ENCODE measurements at regions not wholly inside any gene's neighbourhood (a gene's known extent, or its start where the extent isn't known, plus 50 kb on each side); places are given as distances from the start of the nearest gene placed in this dataset.

GRCh38 chrX:140180585-140180984, 215.3 kb upstream of the CXorf66 start:
- no peak for DNase-seq (ENCODE audit: low spot score)
- no peak for TF ChIP-seq CTCF (IDR thresholded peaks at IDR 0.05; ENCODE audit: extremely low read depth, insufficient read depth, missing control alignments)
- in situ Hi-C loops (cut with MboI; ENCODE audit: low pct_unique_long_range_greater_than_20kb, low sequenced_read_pairs, unreplicated experiment), result no loop called here

DNA sequence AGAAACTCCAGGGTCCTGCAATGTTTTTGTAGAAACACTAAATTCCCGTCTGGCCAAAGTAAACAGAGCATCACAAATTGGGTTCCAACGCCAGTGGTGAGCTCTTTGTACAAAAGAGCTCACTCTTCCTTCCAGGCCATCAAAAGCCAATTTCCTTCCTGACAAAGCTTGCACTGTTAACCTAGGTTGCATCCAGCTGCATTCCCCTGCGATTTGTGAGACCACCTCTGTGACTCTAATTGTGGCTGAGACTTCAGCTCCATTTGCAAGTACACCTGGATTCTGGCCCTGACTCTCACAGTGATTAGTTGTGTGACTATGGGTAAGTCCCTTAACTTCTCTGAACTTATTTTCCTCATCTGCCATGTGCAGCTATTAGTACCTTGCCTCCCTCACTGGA, 212.5 kb upstream of the CXorf66 start:
- DNase-seq (ENCODE audit: low spot score), result no peak
- no peak for TF ChIP-seq CTCF (IDR thresholded peaks at IDR 0.05; ENCODE audit: extremely low read depth, insufficient read depth, missing control alignments)
- in situ Hi-C loops (cut with MboI; ENCODE audit: low pct_unique_long_range_greater_than_20kb, low sequenced_read_pairs, unreplicated experiment), result no loop called here

DNA sequence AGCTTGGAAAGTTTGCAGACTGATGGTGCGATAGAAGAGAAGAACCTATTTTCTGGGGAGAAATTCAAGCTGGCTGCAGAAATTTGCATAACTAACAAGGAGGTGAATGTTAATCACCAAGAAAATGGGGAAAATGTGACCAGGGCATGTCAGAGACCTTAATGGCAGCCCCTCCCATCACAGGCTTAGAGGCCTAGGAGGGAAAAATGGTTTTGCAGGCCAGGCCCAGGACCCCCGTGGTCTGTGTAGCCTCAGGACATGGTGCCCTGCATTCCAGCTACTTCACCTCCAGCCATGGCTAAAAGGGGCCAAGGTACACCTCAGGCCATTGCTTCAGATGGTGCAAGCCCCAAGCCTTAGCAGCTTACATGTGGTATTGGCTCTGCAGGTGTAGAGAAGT, 207.1 kb upstream of the CXorf66 start:
- TF ChIP-seq CTCF (IDR thresholded peaks at IDR 0.05; ENCODE audit: extremely low read depth, insufficient read depth, missing control alignments), result no peak
- in situ Hi-C loops (cut with MboI; ENCODE audit: low pct_unique_long_range_greater_than_20kb, low sequenced_read_pairs, unreplicated experiment), result no loop called here

DNA sequence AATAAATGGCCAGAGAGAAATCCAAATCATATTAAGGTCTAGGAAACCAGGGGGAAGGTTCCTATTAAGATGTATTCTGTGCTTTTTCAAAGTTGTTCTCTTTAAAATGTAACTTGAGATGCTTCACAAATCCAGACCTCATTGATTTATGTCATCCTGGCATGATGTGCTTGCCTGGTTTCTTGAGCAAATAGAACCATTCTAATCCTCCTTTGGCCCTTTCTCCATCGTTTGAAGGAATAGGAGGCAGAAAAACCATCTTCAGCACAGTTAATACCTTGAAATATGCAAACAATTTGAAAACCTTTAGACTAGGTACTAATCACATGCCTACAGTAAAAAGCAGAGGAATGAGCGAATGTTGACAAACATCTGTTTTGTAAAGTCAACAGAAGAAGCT, 202.2 kb upstream of the CXorf66 start:
- no peak for DNase-seq (ENCODE audit: low spot score)
- in situ Hi-C loops (cut with MboI; ENCODE audit: low pct_unique_long_range_greater_than_20kb, low sequenced_read_pairs, unreplicated experiment), result no loop called here
- TF ChIP-seq CTCF (IDR thresholded peaks at IDR 0.05; ENCODE audit: extremely low read depth, insufficient read depth, missing control alignments), result no peak

More for the DNA sequence above, 207.1 kb upstream of the CXorf66 start:
- no peak for DNase-seq (ENCODE audit: low spot score)

- TF ChIP-seq CTCF (IDR thresholded peaks at IDR 0.05; ENCODE audit: extremely low read depth, insufficient read depth, missing control alignments), result no peak
- DNase-seq (ENCODE audit: low spot score), result no peak
- in situ Hi-C loops (cut with MboI; ENCODE audit: low pct_unique_long_range_greater_than_20kb, low sequenced_read_pairs, unreplicated experiment), result no loop called here
Observed at GRCh38 chrX:140165849-140166248, 200.5 kb upstream of the CXorf66 start.

DNA sequence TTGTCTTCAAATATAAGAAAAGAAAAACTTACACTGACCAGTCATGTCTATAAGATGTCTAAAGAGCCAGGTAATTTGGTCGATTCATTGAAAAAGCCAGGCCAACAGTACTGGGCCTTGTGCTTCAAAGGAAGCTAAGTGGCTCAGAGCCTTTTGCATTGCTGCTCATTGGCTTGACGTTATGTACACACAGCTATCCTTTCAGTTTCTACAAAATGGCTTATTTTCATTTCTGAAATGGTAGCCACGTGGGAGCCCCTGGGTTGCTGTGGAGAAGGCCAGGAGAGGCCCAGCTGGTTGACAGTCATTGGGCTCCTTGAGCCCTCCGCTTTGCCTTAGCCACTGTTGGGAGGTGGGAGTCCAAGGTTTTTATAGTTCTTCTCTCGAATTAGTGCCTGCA, 199.1 kb upstream of the CXorf66 start:
- TF ChIP-seq CTCF (IDR thresholded peaks at IDR 0.05; ENCODE audit: extremely low read depth, insufficient read depth, missing control alignments), result no peak
- DNase-seq (ENCODE audit: low spot score), result no peak
- in situ Hi-C loops (cut with MboI; ENCODE audit: low pct_unique_long_range_greater_than_20kb, low sequenced_read_pairs, unreplicated experiment), result no loop called here

Data from GM13977 (cell line).